SK-MEL-5 (cell line): ENCODE measurements at regions not wholly inside any gene's neighbourhood (a gene's known extent, or its start where the extent isn't known, plus 50 kb on each side); places are given as distances from the start of the nearest gene placed in this dataset.

Experiments used
- small RNA-seq, 2 experiments: library from RNA; depleted of rRNA; stranded (forward); fragments of <200 nt; gene quantifications; one replicate each; pipeline ENCODE3, GENCODE V24; 2014

Small RNA genes in the stretch of these regions (small RNA-seq; reads per million reads assigned to genes)
- 0 reads per million in 2 experiments for gene RN7SL35P
- 0 reads per million in 2 experiments for gene SNRPBP1
